Astrocyte (in vitro differentiated cells and primary cell): ENCODE measurements at regions not wholly inside any gene's neighbourhood (a gene's known extent, or its start where the extent isn't known, plus 50 kb on each side); places are given as distances from the start of the nearest gene placed in this dataset.

Experiments
- DNase-seq: peaks from one replicate; pipeline ENCODE4 v3.0.0-alpha.2; 2010; ENCODE audit warnings: low read depth
- FAIRE-seq: peaks from 2 replicates; lab custom pipeline; 2011; peaks lifted over from hg19 to GRCh38; lab: Jason Lieb, UNC
- H2AFZ ChIP-seq: 2 replicates; pipeline ENCODE4 v1.6.0; 2012; ENCODE audit warnings: low read depth, low read length, inconsistent platforms
- H3K27ac ChIP-seq: 2 replicates; pipeline ENCODE4 v1.5.1; 2011; ENCODE audit warnings: low read depth, low read length, inconsistent platforms
- H3K27me3 ChIP-seq: 2 replicates; pipeline ENCODE4 v1.6.0; 2011; ENCODE audit warnings: low read length, inconsistent platforms; ENCODE audit not compliant: insufficient read depth
- H3K36me3 ChIP-seq: 2 replicates; pipeline ENCODE4 v1.5.1; 2011; ENCODE audit warnings: low read length, inconsistent platforms; ENCODE audit not compliant: insufficient read depth
- H3K4me1 ChIP-seq: 2 replicates; pipeline ENCODE4 v1.5.1; 2011; ENCODE audit warnings: low read length, inconsistent platforms; ENCODE audit not compliant: insufficient read depth
- H3K4me2 ChIP-seq: 2 replicates; pipeline ENCODE4 v1.6.0; 2012; ENCODE audit warnings: low read length, inconsistent platforms
- H3K4me3 ChIP-seq: 2 replicates; pipeline ENCODE4 v1.5.1; 2011; ENCODE audit warnings: low read depth, mild to moderate bottlenecking, low read length, inconsistent platforms; ENCODE audit not compliant: insufficient read depth
- H3K79me2 ChIP-seq: 2 replicates; pipeline ENCODE4 v1.6.0; 2012; ENCODE audit warnings: mild to moderate bottlenecking, low read length, inconsistent platforms; ENCODE audit not compliant: insufficient read depth
- H3K9ac ChIP-seq: 2 replicates; pipeline ENCODE4 v1.6.0; 2012; ENCODE audit warnings: mild to moderate bottlenecking, low read length, inconsistent platforms
- H3K9me3 ChIP-seq: 2 replicates; pipeline ENCODE4 v1.5.1; 2012; ENCODE audit warnings: low read depth, mild to moderate bottlenecking, low read length, inconsistent platforms; ENCODE audit not compliant: insufficient read depth
- H4K20me1 ChIP-seq: 2 replicates; pipeline ENCODE4 v1.6.0; 2012; ENCODE audit warnings: low read length, inconsistent platforms; ENCODE audit not compliant: insufficient read depth
- H3K27ac Mint-ChIP-seq: one replicate; pipeline ENCODE4 v1.8.0; 2021; ENCODE audit warnings: mild to moderate bottlenecking, mixed read lengths; ENCODE audit not compliant: unreplicated experiment
- H3K27me3 Mint-ChIP-seq: one replicate; pipeline ENCODE4 v1.8.0; 2021; ENCODE audit warnings: low read depth, mixed read lengths; ENCODE audit not compliant: unreplicated experiment
- H3K36me3 Mint-ChIP-seq: one replicate; pipeline ENCODE4 v1.8.0; 2021; ENCODE audit warnings: low read depth, mixed read lengths; ENCODE audit not compliant: unreplicated experiment
- H3K4me1 Mint-ChIP-seq: one replicate; pipeline ENCODE4 v1.8.0; 2021; ENCODE audit warnings: low read depth, mixed read lengths; ENCODE audit not compliant: unreplicated experiment
- H3K4me3 Mint-ChIP-seq: one replicate; pipeline ENCODE4 v1.8.0; 2021; ENCODE audit warnings: mild to moderate bottlenecking, moderate library complexity, mixed read lengths; ENCODE audit not compliant: unreplicated experiment
- H3K9me3 Mint-ChIP-seq: one replicate; pipeline ENCODE4 v1.8.0; 2021; ENCODE audit warnings: mild to moderate bottlenecking, mixed read lengths; ENCODE audit not compliant: unreplicated experiment
- CTCF ChIP-seq: IDR thresholded peaks from 2 replicates; pipeline ENCODE4 v1.5.1; 2011; ENCODE audit warnings: low read depth, mild to moderate bottlenecking, inconsistent platforms, low read length, moderate library complexity; ENCODE audit not compliant: insufficient read depth
- EZH2 ChIP-seq: IDR thresholded peaks from 2 replicates; pipeline ENCODE4 v1.6.1; 2012; ENCODE audit warnings: mild to moderate bottlenecking, low read length, inconsistent platforms; ENCODE audit not compliant: insufficient read depth

GRCh38 chr1:229065613-229066012, 205.3 kb upstream of the RAB4A start:
- Mint-ChIP-seq H3K36me3 (no peaks in the 10 kb centered on the region), H3K4me1 (peaks cover 7% of the 10 kb centered on the region), H3K9me3 (peaks cover 5% of the 10 kb centered on the region), H3K4me3 (no peak overlapping the region), H3K27ac (no peak overlapping the region), H3K27me3 (peaks cover 40% of the 10 kb centered on the region)
- peaks cover 4% of the 10 kb centered on the region for H3K27me3 ChIP-seq
- no peak overlapping the region for H3K4me2 ChIP-seq
- H3K4me1 ChIP-seq, result peaks cover 4% of the 10 kb centered on the region
- H3K27ac ChIP-seq, result no peak overlapping the region
- H3K36me3 ChIP-seq, result no peaks in the 10 kb centered on the region
- TF ChIP-seq CTCF (no peak), EZH2 (no peak)
- DNase-seq, result no peak
- H4K20me1 ChIP-seq, result no peaks in the 10 kb centered on the region
- H3K9me3 ChIP-seq, result no peaks in the 10 kb centered on the region
- H3K4me3 ChIP-seq, result no peak overlapping the region
- no peak overlapping the region for H2AFZ ChIP-seq
- FAIRE-seq, result no peak
- no peaks in the 10 kb centered on the region for H3K79me2 ChIP-seq
- H3K9ac ChIP-seq, result no peak overlapping the region

GRCh38 chr1:229066591-229066990, 204.3 kb upstream of the RAB4A start:
- H3K9me3 ChIP-seq, result no peaks in the 10 kb centered on the region
- peaks cover 4% of the 10 kb centered on the region for H3K27me3 ChIP-seq
- H3K79me2 ChIP-seq, result no peaks in the 10 kb centered on the region
- H3K36me3 Mint-ChIP-seq, result no peaks in the 10 kb centered on the region
- no peak overlapping the region for H3K4me3 ChIP-seq
- peaks cover 7% of the 10 kb centered on the region for H3K4me1 Mint-ChIP-seq
- no peaks in the 10 kb centered on the region for H3K36me3 ChIP-seq
- H3K27ac Mint-ChIP-seq, result no peak overlapping the region
- H4K20me1 ChIP-seq, result no peaks in the 10 kb centered on the region
- H3K4me3 Mint-ChIP-seq, result no peak overlapping the region
- H3K4me1 ChIP-seq, result peaks cover 4% of the 10 kb centered on the region
- TF ChIP-seq CTCF (no peak), EZH2 (no peak)
- DNase-seq (no peak), FAIRE-seq (no peak)
- H3K27ac ChIP-seq, result no peak overlapping the region
- H3K4me2 ChIP-seq, result no peak overlapping the region
- H3K27me3 Mint-ChIP-seq, result peaks cover 37% of the 10 kb centered on the region
- H3K9me3 Mint-ChIP-seq, result peaks cover 5% of the 10 kb centered on the region
- no peak overlapping the region for H2AFZ ChIP-seq
- H3K9ac ChIP-seq, result no peak overlapping the region

GRCh38 chr1:229067546-229067945, 203.4 kb upstream of the RAB4A start:
- Histone ChIP-seq H3K9me3 (no peaks in the 10 kb centered on the region), H3K4me1 (peaks cover 4% of the 10 kb centered on the region), H3K27ac (no peak overlapping the region), H3K36me3 (no peaks in the 10 kb centered on the region), H3K27me3 (peaks cover 4% of the 10 kb centered on the region), H3K9ac (no peak overlapping the region), H3K4me3 (no peak overlapping the region), H3K4me2 (no peak overlapping the region), H2AFZ (no peak overlapping the region), H4K20me1 (no peaks in the 10 kb centered on the region), H3K79me2 (no peaks in the 10 kb centered on the region)
- Mint-ChIP-seq H3K27ac (no peak overlapping the region), H3K4me3 (no peak overlapping the region), H3K9me3 (peaks cover 5% of the 10 kb centered on the region), H3K4me1 (peaks cover 7% of the 10 kb centered on the region), H3K27me3 (peaks cover 37% of the 10 kb centered on the region), H3K36me3 (no peaks in the 10 kb centered on the region)
- DNase-seq, result no peak
- FAIRE-seq, result no peak
- TF ChIP-seq CTCF (no peak), EZH2 (no peak)
